ENCODE measurements at regions not wholly inside any gene's neighbourhood (a gene's known extent, or its start where the extent isn't known, plus 50 kb on each side); places are given as distances from the start of the nearest gene placed in this dataset.

GRCh38 chr5:14003936-14004335 lies 59.4 kb upstream of the DNAH5 start:
- no peak overlapping the region for H3K4me3 ChIP-seq (replicated peaks in 1 of 3; ENCODE audit: insufficient read depth in 1 of 3, low read depth in 2 of 3, low read length in 3 of 3)
- FAIRE-seq (no peak), ATAC-seq (no peak), DNase-seq (ENCODE audit: low spot score) (no peak)
- intact Hi-C loops (cut with micrococcal nuclease; ENCODE audit: unreplicated experiment): no loop called here
- no TSS peak for BruUV-seq (replicated peaks)
- H3K36me3 ChIP-seq (replicated peaks in 1 of 2; ENCODE audit: control insufficient read depth in 1 of 2, insufficient read depth in 2 of 2, low read length in 2 of 2): no peaks in the 10 kb centered on the region
- no peaks in the 10 kb centered on the region; a peak in 2 of 5 replicates for H3K27me3 ChIP-seq (ENCODE audit: control insufficient read depth in 1 of 2, insufficient read depth in 2 of 2, low read length in 2 of 2)
- peaks cover 9% of the 10 kb centered on the region for H3K4me1 ChIP-seq (ENCODE audit: insufficient read depth, low read length)
- H3K4me2 ChIP-seq (ENCODE audit: low read depth, low read length): no peak overlapping the region
- ChIA-PET POLR2A (no interaction called here), CTCF (ENCODE audit: low intra/inter-chr PET ratio, low total read pairs) (no interaction called here)
- TF ChIP-seq CSRNP1 (CRISPR knock-in tag; IDR thresholded peaks at IDR 0.05) (no peak), ZNF260 (CRISPR knock-in tag; IDR thresholded peaks at IDR 0.05; ENCODE audit: borderline replicate concordance, low read depth) (no peak), SOX6 (IDR thresholded peaks at IDR 0.05) (no peak), SOX6 (CRISPR knock-in tag; IDR thresholded peaks at IDR 0.05) (no peak), SNAPC5 (CRISPR knock-in tag; IDR thresholded peaks at IDR 0.05; ENCODE audit: borderline replicate concordance) (no peak), ZNF326 (CRISPR knock-in tag; IDR thresholded peaks at IDR 0.05; ENCODE audit: borderline replicate concordance) (no peak), ELK4 (CRISPR knock-in tag; IDR thresholded peaks at IDR 0.05; ENCODE audit: borderline replicate concordance) (no peak), ZNF224 (CRISPR knock-in tag; IDR thresholded peaks at IDR 0.05) (no peak), SNRNP70 (IDR thresholded peaks at IDR 0.05; ENCODE audit: low read depth, low read length) (no peak), ZNF550 (CRISPR knock-in tag; IDR thresholded peaks at IDR 0.05; ENCODE audit: borderline replicate concordance) (no peak), MIXL1 (CRISPR knock-in tag; IDR thresholded peaks at IDR 0.05) (no peak), DNMT1 (CRISPR knock-in tag; IDR thresholded peaks at IDR 0.05) (no peak), ZBTB49 (CRISPR knock-in tag; IDR thresholded peaks at IDR 0.05; ENCODE audit: borderline replicate concordance) (no peak)
- TF ChIP-seq, protein P1, sequence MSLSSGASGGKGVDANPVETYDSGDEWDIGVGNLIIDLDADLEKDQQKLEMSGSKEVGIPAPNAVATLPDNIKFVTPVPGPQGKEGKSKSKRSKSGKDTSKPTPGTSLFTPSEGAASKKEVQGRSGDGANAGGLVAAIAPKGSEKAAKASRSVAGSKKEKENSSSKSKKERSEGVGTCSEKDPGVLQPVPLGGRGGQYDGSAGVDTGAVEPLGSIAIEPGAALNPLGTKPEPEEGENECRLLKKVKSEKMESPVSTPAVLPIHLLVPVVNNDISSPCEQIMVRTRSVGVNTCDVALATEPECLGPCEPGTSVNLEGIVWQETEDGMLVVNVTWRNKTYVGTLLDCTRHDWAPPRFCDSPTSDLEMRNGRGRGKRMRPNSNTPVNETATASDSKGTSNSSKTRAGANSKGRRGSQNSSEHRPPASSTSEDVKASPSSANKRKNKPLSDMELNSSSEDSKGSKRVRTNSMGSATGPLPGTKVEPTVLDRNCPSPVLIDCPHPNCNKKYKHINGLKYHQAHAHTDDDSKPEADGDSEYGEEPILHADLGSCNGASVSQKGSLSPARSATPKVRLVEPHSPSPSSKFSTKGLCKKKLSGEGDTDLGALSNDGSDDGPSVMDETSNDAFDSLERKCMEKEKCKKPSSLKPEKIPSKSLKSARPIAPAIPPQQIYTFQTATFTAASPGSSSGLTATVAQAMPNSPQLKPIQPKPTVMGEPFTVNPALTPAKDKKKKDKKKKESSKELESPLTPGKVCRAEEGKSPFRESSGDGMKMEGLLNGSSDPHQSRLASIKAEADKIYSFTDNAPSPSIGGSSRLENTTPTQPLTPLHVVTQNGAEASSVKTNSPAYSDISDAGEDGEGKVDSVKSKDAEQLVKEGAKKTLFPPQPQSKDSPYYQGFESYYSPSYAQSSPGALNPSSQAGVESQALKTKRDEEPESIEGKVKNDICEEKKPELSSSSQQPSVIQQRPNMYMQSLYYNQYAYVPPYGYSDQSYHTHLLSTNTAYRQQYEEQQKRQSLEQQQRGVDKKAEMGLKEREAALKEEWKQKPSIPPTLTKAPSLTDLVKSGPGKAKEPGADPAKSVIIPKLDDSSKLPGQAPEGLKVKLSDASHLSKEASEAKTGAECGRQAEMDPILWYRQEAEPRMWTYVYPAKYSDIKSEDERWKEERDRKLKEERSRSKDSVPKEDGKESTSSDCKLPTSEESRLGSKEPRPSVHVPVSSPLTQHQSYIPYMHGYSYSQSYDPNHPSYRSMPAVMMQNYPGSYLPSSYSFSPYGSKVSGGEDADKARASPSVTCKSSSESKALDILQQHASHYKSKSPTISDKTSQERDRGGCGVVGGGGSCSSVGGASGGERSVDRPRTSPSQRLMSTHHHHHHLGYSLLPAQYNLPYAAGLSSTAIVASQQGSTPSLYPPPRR (CRISPR knock-in tag; IDR thresholded peaks at IDR 0.05; ENCODE audit: borderline replicate concordance): no peak
- no peak overlapping the region for H2AFZ ChIP-seq (ENCODE audit: low read length)
- no peak overlapping the region for H3K27ac ChIP-seq (ENCODE audit: extremely low read length, insufficient read depth, low read length)
- H3K9ac ChIP-seq (ENCODE audit: insufficient read depth, low read depth, low read length): no peak overlapping the region
- H4K20me1 ChIP-seq (ENCODE audit: insufficient read depth, low read length): no peaks in the 10 kb centered on the region
- no peaks in the 10 kb centered on the region for H3K79me2 ChIP-seq (ENCODE audit: insufficient read depth, low read length)
- peaks cover 5% of the 10 kb centered on the region; the same call in 1 of the 2 replicates for H3K9me3 ChIP-seq (ENCODE audit: low read length)
- in situ Hi-C loops (cut with HindIII; ENCODE audit: extremely low pct_ligation_motif_present, low pct_unique_long_range_greater_than_20kb): no loop called here
- 18% methylated on average over 4 of the region's 4 CpGs for WGBS (ENCODE audit: low lambda C conversion rate)

Measured in HepG2 (cell line).